Adrenal gland (tissue), 9 donors: ENCODE measurements at regions not wholly inside any gene's neighbourhood (a gene's known extent, or its start where the extent isn't known, plus 50 kb on each side); places are given as distances from the start of the nearest gene placed in this dataset.
"Not testable (repeated sequence)": the region's sequence is repeated elsewhere in the genome, so short reads cannot be mapped to it uniquely, and the experiment has no call there.

Experiments used
- DNase-seq, 7 donors: peaks; one replicate each; pipeline ENCODE4 v3.0.0-alpha.2; 2019 to 2020
- H3K27ac ChIP-seq, 5 donors: fragments of 200-600 bp; sonication (generic) in 4 of 5; 1 replicate in 3 of 5; 2 replicates in 2 of 5; pipeline versions ENCODE4 v1.5.1 to v1.8.0; 2016 to 2020; ENCODE audit warnings: mild to moderate bottlenecking in 1 of 5
- H3K27me3 ChIP-seq: fragments of 200-600 bp; 2 replicates; pipeline ENCODE4 v1.8.0; 2021
- H3K36me3 ChIP-seq, 2 donors: fragments of 200-600 bp; replicated peaks in 1 of 2; 1 replicate in 1 of 2; 2 replicates in 1 of 2; pipeline versions ENCODE4 v1.5.1 to v1.8.0; 2018 to 2022
- H3K4me1 ChIP-seq, 2 donors: fragments of 200-600 bp; replicated peaks in 1 of 2; 1 replicate in 1 of 2; 2 replicates in 1 of 2; pipeline versions ENCODE4 v1.5.1 to v1.8.0; 2018 to 2021
- H3K4me3 ChIP-seq, 4 donors: fragments of 200-600 bp; sonication (generic) in 3 of 4; one replicate each; pipeline ENCODE4 v1.5.1; 2016 to 2018
- H3K9me3 ChIP-seq, 3 donors: fragments of 200-600 bp; sonication (generic) in 1 of 3; replicated peaks in 1 of 3; 1 replicate in 2 of 3; 2 replicates in 1 of 3; pipeline versions ENCODE4 v1.5.1 to v1.8.0; 2016 to 2021
- CTCF ChIP-seq, 6 experiments: fragments of 450-650 bp in 4 of 6; fragments of 200-600 bp in 2 of 6; sonication (generic) in 1 of 6; IDR thresholded peaks; 1 replicate in 5 of 6; 2 replicates in 1 of 6; pipeline versions ENCODE4 v1.5.1 to v1.8.0; 2016 to 2021; ENCODE audit warnings: antibody characterized with exemption in 6 of 6, mild to moderate bottlenecking in 2 of 6, moderate library complexity in 1 of 6
- POLR2A ChIP-seq, 2 donors: fragments of 450-650 bp; IDR thresholded peaks; one replicate each; pipeline ENCODE4 v1.6.1; 2017; ENCODE audit warnings: antibody characterized with exemption in 2 of 2, mild to moderate bottlenecking in 2 of 2, moderate library complexity in 1 of 2
- WGBS, 4 donors: extraction: QIAGEN DNeasy Blood & Tissue Kit in 2 of 4; methylation state at CpG; one replicate each; pipeline versions ENCODE4 v1.1.5 to v1.1.7; 2013 to 2017; 5-methylcytosine and 5-hydroxymethylcytosine counted together
- intact Hi-C, 2 donors: fragments of 100-400 bp; cut with DNase I; formaldehyde crosslinking; loops; one replicate each; pipeline versions ENCODE4 v1.14.1 to v1.15.0; 2022 to 2023
- donor health status: healthy with polysubstance abuse.
- donor health status: Bipolar disorder and iron deficiency.
- donor health status: DM: yes; HTN: yes; CAD: no.
- donor health status: DM: no; HTN: no; CAD: no.
- donor health status: DM: no; HTN: no; CAD: no.

GRCh38 chr16:87037012-87037411 lies 280.2 kb downstream of the C16orf95 start:
- WGBS, 4 donors: 67 to 88% (median 84%) methylated on average over 7 of the region's 7 CpGs
- intact Hi-C loops: no loop called here
- no peak for DNase-seq

GRCh38 chr16:87038528-87038927 lies 278.7 kb downstream of the C16orf95 start:
- H3K4me3 ChIP-seq, H3K27me3 ChIP-seq, H3K4me1 ChIP-seq, H3K9me3 ChIP-seq, H3K36me3 ChIP-seq, intact Hi-C loops, H3K27ac ChIP-seq, DNase-seq: not testable (repeated sequence)
- WGBS, 4 donors: 64 to 73% (median 68%) methylated on average over 3 of the region's 3 CpGs

More at GRCh38 chr16:87037012-87037411, 280.2 kb downstream of the C16orf95 start:
- H3K4me3 ChIP-seq: no peak overlapping the region
- H3K27me3 ChIP-seq: no peaks in the 10 kb centered on the region
- no peak overlapping the region for H3K27ac ChIP-seq
- H3K4me1 ChIP-seq: no peaks in the 10 kb centered on the region
- no peaks in the 10 kb centered on the region for H3K9me3 ChIP-seq
- TF ChIP-seq POLR2A (IDR thresholded peaks at IDR 0.05) (no peak), CTCF (IDR thresholded peaks at IDR 0.05) (no peak)
- no peaks in the 10 kb centered on the region for H3K36me3 ChIP-seq

- intact Hi-C loops: no loop called here
- peaks cover 5% of the 10 kb centered on the region for H3K27me3 ChIP-seq
- H3K27ac ChIP-seq: no peak overlapping the region
- H3K9me3 ChIP-seq: no peaks in the 10 kb centered on the region
- WGBS, 4 donors: 75 to 81% (median 77%) methylated on average over 11 to 15 of the region's 15 CpGs
- no peak overlapping the region for H3K4me3 ChIP-seq
- H3K36me3 ChIP-seq: no peaks in the 10 kb centered on the region
- DNase-seq: no peak
- TF ChIP-seq POLR2A (IDR thresholded peaks at IDR 0.05): no peak
- TF ChIP-seq CTCF (IDR thresholded peaks at IDR 0.05): no peak
- H3K4me1 ChIP-seq: no peaks in the 10 kb centered on the region
These were observed 276.7 kb downstream of the C16orf95 start for GRCh38 chr16:87040169-87041117.

DNA sequence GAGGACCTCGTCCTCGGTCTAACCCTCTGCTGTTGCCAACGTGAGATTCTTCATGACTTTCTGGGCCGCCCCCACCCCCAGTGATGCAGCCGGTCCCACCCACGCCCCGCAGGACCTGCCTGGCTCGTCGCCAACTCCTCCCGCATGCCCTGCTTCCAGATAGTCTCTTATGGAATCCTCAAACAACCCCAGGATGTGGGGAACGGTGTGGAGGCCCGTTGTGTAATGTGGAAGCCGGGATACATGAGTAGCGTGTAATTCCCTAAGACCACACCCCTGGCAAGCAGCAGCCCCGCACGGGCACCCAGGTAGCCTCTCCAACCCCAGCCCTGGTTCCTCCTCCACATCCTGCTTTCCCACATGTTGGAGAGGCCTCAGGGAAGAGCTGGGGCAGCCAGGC lies 275.9 kb downstream of the C16orf95 start:
- H3K27me3 ChIP-seq: peaks cover 5% of the 10 kb centered on the region
- H3K4me3 ChIP-seq: no peak overlapping the region
- intact Hi-C loops: no loop called here
- H3K36me3 ChIP-seq: no peaks in the 10 kb centered on the region
- no peaks in the 10 kb centered on the region for H3K9me3 ChIP-seq
- TF ChIP-seq CTCF (IDR thresholded peaks at IDR 0.05) (no peak), POLR2A (IDR thresholded peaks at IDR 0.05) (no peak)
- DNase-seq: no peak
- H3K4me1 ChIP-seq: no peaks in the 10 kb centered on the region
- no peak overlapping the region for H3K27ac ChIP-seq
- WGBS, 4 donors: 75 to 83% (median 78%) methylated on average over 15 to 16 of the region's 16 CpGs
